Caco-2 (cell line): ENCODE measurements at regions not wholly inside any gene's neighbourhood (a gene's known extent, or its start where the extent isn't known, plus 50 kb on each side); places are given as distances from the start of the nearest gene placed in this dataset.

Experiments
- BruUV-seq: library from RNA; stranded (reverse); fragments of 400-500 nt; replicated peaks from 2 replicates; lab custom pipeline; 2021; lab: Mats Ljungman, UMichigan
- CTCF ChIA-PET: fragments of 300-600 bp; sonication (Branson Sonifier 250); formaldehyde crosslinking; loops from one replicate; lab custom pipeline; 2022; ENCODE audit warnings: antibody characterized with exemption; lab: Charles Lee
- POLR2A ChIA-PET: fragments of 300-600 bp; sonication (Branson Sonifier 250); formaldehyde crosslinking; loops from one replicate; lab custom pipeline; 2022; ENCODE audit warnings: antibody characterized with exemption; lab: Charles Lee
- DNase-seq, 2 experiments: peaks; one replicate each; pipeline versions ENCODE4 v3.0.0 to v3.0.0-alpha.2; 2020 to 2022
- H3K27me3 ChIP-seq: replicated peaks from 2 replicates; pipeline ENCODE4 v1.6.0; 2011; ENCODE audit warnings: low read length; ENCODE audit not compliant: control insufficient read depth, insufficient read depth
- H3K36me3 ChIP-seq: 2 replicates; pipeline ENCODE4 v1.5.1; 2011; ENCODE audit warnings: low read length; ENCODE audit not compliant: control insufficient read depth, insufficient read depth
- H3K4me1 ChIP-seq: fragments of 250-450 bp; sonication (Bioruptor Pico); 2 replicates; pipeline ENCODE4 v1.5.1; 2020; ENCODE audit warnings: mild to moderate bottlenecking
- H3K4me3 ChIP-seq: 2 replicates; pipeline ENCODE4 v1.5.1; 2011; ENCODE audit warnings: low read depth, mild to moderate bottlenecking, control low read depth, low read length
- H3K9me3 ChIP-seq: fragments of 250-450 bp; sonication (Bioruptor Pico); 2 replicates; pipeline ENCODE4 v1.5.1; 2020; ENCODE audit warnings: mild to moderate bottlenecking, moderate library complexity
- H3K27ac Mint-ChIP-seq: one replicate; pipeline ENCODE4 v1.8.0; 2022; ENCODE audit warnings: mixed read lengths; ENCODE audit not compliant: unreplicated experiment
- H3K27me3 Mint-ChIP-seq: one replicate; pipeline ENCODE4 v1.8.0; 2022; ENCODE audit warnings: mixed read lengths; ENCODE audit not compliant: insufficient read depth, unreplicated experiment
- H3K36me3 Mint-ChIP-seq: one replicate; pipeline ENCODE4 v1.8.0; 2022; ENCODE audit warnings: mild to moderate bottlenecking, mixed read lengths; ENCODE audit not compliant: insufficient read depth, unreplicated experiment
- H3K4me1 Mint-ChIP-seq: one replicate; pipeline ENCODE4 v1.8.0; 2022; ENCODE audit warnings: low read depth, mixed read lengths; ENCODE audit not compliant: unreplicated experiment
- H3K4me3 Mint-ChIP-seq: one replicate; pipeline ENCODE4 v1.8.0; 2022; ENCODE audit warnings: mild to moderate bottlenecking, moderate library complexity, mixed read lengths; ENCODE audit not compliant: unreplicated experiment
- H3K9me3 Mint-ChIP-seq: one replicate; pipeline ENCODE4 v1.8.0; 2022; ENCODE audit warnings: mixed read lengths; ENCODE audit not compliant: unreplicated experiment
- intact Hi-C: fragments of 100-400 bp; cut with micrococcal nuclease; formaldehyde crosslinking; loops from one replicate; pipeline ENCODE4 v1.10.0; 2022; ENCODE audit not compliant: unreplicated experiment
- TF ChIP-seq, protein P1 (sequence below), 2 experiments: fragments of 200-600 bp in 1 of 2; IDR thresholded peaks; 1 replicate in 1 of 2; 2 replicates in 1 of 2; pipeline versions ENCODE4 v1.5.1 to v1.8.0; 2011 to 2022; ENCODE audit warnings: antibody characterized with exemption in 1 of 2, control low read depth in 1 of 2, inconsistent platforms in 1 of 2, low read depth in 1 of 2, low read length in 1 of 2, mild to moderate bottlenecking in 1 of 2, moderate library complexity in 1 of 2; ENCODE audit not compliant: insufficient read depth in 1 of 2, severe bottlenecking in 1 of 2, unreplicated experiment in 1 of 2

GRCh38 chr9:82504620-82505019 lies 516.0 kb downstream of the SPATA31D1 start:
- no TSS peak for BruUV-seq
- TF ChIP-seq, protein P1, sequence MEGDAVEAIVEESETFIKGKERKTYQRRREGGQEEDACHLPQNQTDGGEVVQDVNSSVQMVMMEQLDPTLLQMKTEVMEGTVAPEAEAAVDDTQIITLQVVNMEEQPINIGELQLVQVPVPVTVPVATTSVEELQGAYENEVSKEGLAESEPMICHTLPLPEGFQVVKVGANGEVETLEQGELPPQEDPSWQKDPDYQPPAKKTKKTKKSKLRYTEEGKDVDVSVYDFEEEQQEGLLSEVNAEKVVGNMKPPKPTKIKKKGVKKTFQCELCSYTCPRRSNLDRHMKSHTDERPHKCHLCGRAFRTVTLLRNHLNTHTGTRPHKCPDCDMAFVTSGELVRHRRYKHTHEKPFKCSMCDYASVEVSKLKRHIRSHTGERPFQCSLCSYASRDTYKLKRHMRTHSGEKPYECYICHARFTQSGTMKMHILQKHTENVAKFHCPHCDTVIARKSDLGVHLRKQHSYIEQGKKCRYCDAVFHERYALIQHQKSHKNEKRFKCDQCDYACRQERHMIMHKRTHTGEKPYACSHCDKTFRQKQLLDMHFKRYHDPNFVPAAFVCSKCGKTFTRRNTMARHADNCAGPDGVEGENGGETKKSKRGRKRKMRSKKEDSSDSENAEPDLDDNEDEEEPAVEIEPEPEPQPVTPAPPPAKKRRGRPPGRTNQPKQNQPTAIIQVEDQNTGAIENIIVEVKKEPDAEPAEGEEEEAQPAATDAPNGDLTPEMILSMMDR (IDR thresholded peaks at IDR 0.05; ENCODE audit: insufficient read depth in 1 of 2, low read depth in 1 of 2, low read length in 1 of 2, severe bottlenecking in 1 of 2, unreplicated experiment in 1 of 2), result no peak
- intact Hi-C loops, result no loop called here
- Mint-ChIP-seq H3K4me3 (no peak overlapping the region), H3K4me1 (no peaks in the 10 kb centered on the region), H3K27me3 (no peaks in the 10 kb centered on the region), H3K9me3 (peaks cover 20% of the 10 kb centered on the region), H3K27ac (no peak overlapping the region), H3K36me3 (no peaks in the 10 kb centered on the region)
- ChIA-PET POLR2A (no interaction called here), CTCF (no interaction called here)
- no peaks in the 10 kb centered on the region for H3K36me3 ChIP-seq
- no peak for DNase-seq
- no peaks in the 10 kb centered on the region for H3K4me1 ChIP-seq
- H3K9me3 ChIP-seq, result no peaks in the 10 kb centered on the region
- no peaks in the 10 kb centered on the region for H3K27me3 ChIP-seq
- H3K4me3 ChIP-seq, result no peak overlapping the region

DNA sequence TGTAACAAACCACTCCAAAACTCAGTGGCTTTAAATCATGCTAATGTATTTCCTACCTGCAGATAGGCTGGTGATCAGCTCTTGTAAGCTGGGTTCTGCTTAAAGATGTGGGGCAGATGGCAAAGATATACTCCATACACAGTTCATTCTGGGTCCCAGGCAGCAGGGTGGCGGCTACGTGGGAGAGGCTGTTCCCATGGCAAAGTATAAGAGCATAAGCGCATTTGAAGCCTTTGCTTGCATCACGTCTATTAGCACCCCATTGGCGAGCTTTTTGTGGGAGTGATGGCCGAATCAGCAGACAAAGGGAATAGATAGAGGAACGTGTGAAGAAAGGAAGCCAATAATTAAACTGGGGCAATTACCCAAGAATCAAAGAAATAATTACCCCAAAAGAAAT lies 523.1 kb downstream of the SPATA31D1 start:
- H3K27me3 Mint-ChIP-seq, result no peaks in the 10 kb centered on the region
- BruUV-seq, result no TSS peak
- no peak overlapping the region for H3K4me3 Mint-ChIP-seq
- H3K9me3 Mint-ChIP-seq, result peaks cover 11% of the 10 kb centered on the region
- no peaks in the 10 kb centered on the region for H3K27me3 ChIP-seq
- H3K36me3 Mint-ChIP-seq, result no peaks in the 10 kb centered on the region
- DNase-seq, result no peak
- no peak overlapping the region for H3K27ac Mint-ChIP-seq
- H3K9me3 ChIP-seq, result no peaks in the 10 kb centered on the region
- no peaks in the 10 kb centered on the region for H3K4me1 Mint-ChIP-seq
- H3K36me3 ChIP-seq, result no peaks in the 10 kb centered on the region
- intact Hi-C loops, result no loop called here
- CTCF ChIA-PET, result no interaction called here
- H3K4me3 ChIP-seq, result no peak overlapping the region
- POLR2A ChIA-PET, result no interaction called here
- H3K4me1 ChIP-seq, result no peaks in the 10 kb centered on the region
- TF ChIP-seq, protein P1 (IDR thresholded peaks at IDR 0.05; ENCODE audit: insufficient read depth in 1 of 2, low read depth in 1 of 2, low read length in 1 of 2, severe bottlenecking in 1 of 2, unreplicated experiment in 1 of 2), result no peak

GRCh38 chr9:82512728-82513127 lies 524.2 kb downstream of the SPATA31D1 start:
- intact Hi-C loops, result no loop called here
- no peak for DNase-seq
- POLR2A ChIA-PET, result no interaction called here
- H3K27me3 Mint-ChIP-seq, result no peaks in the 10 kb centered on the region
- H3K27me3 ChIP-seq, result no peaks in the 10 kb centered on the region
- H3K4me1 Mint-ChIP-seq, result no peaks in the 10 kb centered on the region
- no TSS peak for BruUV-seq
- H3K27ac Mint-ChIP-seq, result no peak overlapping the region
- peaks cover 4% of the 10 kb centered on the region for H3K9me3 Mint-ChIP-seq
- H3K4me3 Mint-ChIP-seq, result no peak overlapping the region
- H3K4me3 ChIP-seq, result no peak overlapping the region
- H3K4me1 ChIP-seq, result no peaks in the 10 kb centered on the region
- CTCF ChIA-PET, result no interaction called here
- no peaks in the 10 kb centered on the region for H3K36me3 ChIP-seq
- H3K36me3 Mint-ChIP-seq, result no peaks in the 10 kb centered on the region
- TF ChIP-seq, protein P1 (IDR thresholded peaks at IDR 0.05; ENCODE audit: insufficient read depth in 1 of 2, low read depth in 1 of 2, low read length in 1 of 2, severe bottlenecking in 1 of 2, unreplicated experiment in 1 of 2), result no peak
- no peaks in the 10 kb centered on the region for H3K9me3 ChIP-seq
